Fibroblast of pulmonary artery (primary cell): ENCODE measurements at regions not wholly inside any gene's neighbourhood (a gene's known extent, or its start where the extent isn't known, plus 50 kb on each side); places are given as distances from the start of the nearest gene placed in this dataset.

Experiments
- DNase-seq: peaks from one replicate; pipeline ENCODE4 v3.0.0-alpha.2; 2010; ENCODE audit warnings: low read depth
- H3K4me3 ChIP-seq: replicated peaks from 2 replicates; pipeline ENCODE4 v1.5.1; 2011; ENCODE audit warnings: low read depth, mild to moderate bottlenecking, control low read depth, low read length, moderate library complexity
- CTCF ChIP-seq: IDR thresholded peaks from 2 replicates; pipeline ENCODE4 v1.5.1; 2011; ENCODE audit warnings: mild to moderate bottlenecking, control low read depth, low read length, inconsistent platforms; ENCODE audit errors: missing control alignments

DNA sequence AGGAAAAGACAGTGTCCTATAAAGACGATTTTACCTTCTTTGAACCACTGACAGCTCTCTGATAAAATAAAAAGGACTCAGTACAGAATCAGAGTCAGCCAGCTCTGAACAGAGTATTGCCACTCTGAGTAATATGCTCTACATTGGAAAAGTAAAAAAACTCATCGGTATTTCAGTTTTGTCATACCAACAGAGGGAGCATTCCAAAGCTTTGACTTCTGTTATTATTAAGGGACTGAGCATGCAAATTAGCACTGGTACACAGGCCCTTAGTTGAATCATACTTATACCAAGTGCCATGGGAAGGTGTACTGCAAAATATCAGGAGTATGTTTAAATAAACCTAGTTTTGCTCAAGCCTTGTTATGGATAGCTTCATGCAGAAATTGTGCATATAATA lies 509.0 kb upstream of the KIF2B start:
- no peak for TF ChIP-seq CTCF
- DNase-seq = peak; percentile 0

DNA sequence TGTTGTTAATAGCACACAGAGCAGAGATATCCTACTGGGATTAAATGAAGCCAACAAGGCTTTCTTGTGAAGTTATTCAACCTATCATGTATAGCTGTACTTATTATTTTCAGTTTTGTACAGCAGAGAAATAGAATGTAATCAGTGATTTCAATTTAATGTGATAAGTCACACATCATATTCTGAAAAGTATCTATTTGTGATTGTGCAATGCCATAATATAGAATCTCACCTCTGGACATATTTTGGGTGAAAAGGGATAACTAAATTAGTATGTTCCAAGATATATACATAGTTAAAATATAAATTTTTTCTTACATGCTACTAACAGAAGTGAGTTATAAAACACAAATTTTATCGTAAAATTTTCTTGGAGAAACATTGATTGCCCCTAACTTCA lies 544.3 kb upstream of the KIF2B start:
- no peak for DNase-seq
- no peak for TF ChIP-seq CTCF

More for the DNA sequence above, 509.0 kb upstream of the KIF2B start:
- no peak overlapping the region for H3K4me3 ChIP-seq

DNA sequence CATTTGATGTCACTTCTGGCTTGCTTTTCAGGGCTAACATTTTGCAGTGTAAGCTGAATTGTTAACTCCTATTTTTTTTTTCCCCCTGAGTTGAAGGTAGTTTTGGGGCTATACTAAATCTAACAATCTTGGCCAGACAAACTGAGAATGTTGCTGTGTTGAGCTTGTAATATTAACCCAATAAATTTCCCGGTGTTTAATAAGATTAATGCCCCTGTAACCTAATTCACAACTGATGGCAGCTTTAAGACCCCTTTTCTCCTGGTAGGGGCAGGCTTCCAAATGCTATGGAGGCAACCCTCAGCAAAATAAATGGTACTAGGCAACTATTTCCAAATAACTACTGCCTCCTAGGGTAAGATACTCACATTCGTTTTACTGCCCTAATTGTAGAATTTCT lies 549.6 kb upstream of the KIF2B start:
- no peak for TF ChIP-seq CTCF
- no peak for DNase-seq
- H3K4me3 ChIP-seq = no peak overlapping the region

More for the DNA sequence above, 544.3 kb upstream of the KIF2B start:
- H3K4me3 ChIP-seq = no peak overlapping the region

DNA sequence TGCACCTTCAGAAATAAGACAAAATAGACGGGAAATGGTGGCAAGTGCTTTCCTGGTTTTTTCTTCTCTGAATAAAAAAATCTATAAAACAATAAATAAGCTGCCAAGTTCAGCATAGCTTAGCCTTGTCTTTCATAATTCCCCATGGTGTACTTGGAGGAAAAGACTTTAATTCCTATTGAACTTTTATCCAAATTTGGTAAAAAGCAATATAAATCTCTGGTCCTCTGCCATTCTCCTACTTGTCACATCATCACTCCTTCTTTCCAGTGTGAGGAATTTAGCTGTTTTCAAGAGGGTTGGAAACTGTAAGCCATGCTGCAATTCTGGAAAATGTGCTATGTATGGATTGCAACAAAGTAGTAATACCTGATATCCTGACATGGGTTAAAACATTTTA lies 551.8 kb upstream of the KIF2B start:
- no peak for DNase-seq
- H3K4me3 ChIP-seq = no peak overlapping the region
- TF ChIP-seq CTCF = no peak

DNA sequence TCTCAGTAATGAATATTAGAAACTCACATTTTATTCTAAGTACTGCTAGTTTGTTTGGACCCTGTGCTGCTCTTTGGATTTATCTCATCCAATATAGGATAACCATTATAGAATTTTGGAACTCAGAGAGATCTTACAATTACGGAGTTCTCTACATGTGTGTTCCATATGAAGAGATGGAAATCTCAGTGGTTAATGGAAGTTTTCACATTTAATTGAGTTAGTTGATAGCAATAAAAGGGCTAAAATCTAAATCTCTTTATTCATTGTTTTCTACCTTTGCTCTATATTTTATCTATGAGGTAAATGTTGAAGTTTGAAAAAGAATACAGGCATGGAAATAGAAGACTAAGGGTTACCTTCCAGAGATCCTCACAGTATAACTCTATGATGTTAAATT lies 558.0 kb upstream of the KIF2B start:
- no peak overlapping the region for H3K4me3 ChIP-seq
- DNase-seq = no peak
- no peak for TF ChIP-seq CTCF

- DNase-seq = no peak
- no peak for TF ChIP-seq CTCF
- H3K4me3 ChIP-seq = no peak overlapping the region
These were observed 568.6 kb upstream of the KIF2B start for GRCh38 chr17:53253956-53254597.

DNA sequence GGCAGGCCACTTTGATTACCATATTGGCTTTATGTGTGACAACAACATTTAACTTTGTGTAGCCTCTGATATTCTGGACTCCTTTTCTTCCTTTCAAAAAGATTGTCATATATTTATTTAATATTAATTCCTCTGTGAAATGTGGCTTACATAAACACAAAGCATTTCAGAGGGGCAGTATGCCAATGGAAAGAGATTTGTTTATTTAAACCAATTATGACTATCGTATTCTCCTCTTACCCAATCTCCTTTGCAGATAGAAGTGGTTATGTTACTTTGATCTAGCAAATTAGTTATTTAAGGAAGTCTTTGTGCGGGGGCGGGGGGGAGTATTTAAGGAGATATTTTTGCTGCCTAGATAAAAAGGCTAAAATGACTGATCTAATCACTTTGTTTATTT lies 573.7 kb upstream of the KIF2B start:
- TF ChIP-seq CTCF = no peak
- no peak for DNase-seq
- no peak overlapping the region for H3K4me3 ChIP-seq
